Neural progenitor cell (in vitro differentiated cells): ENCODE measurements at regions not wholly inside any gene's neighbourhood (a gene's known extent, or its start where the extent isn't known, plus 50 kb on each side); places are given as distances from the start of the nearest gene placed in this dataset.

Experiments
- DNase-seq: peaks from one replicate; pipeline ENCODE4 v3.0.0-alpha.2; 2016; ENCODE audit warnings: low spot score
- H2AFZ ChIP-seq: fragments of 200-600 bp; sonication (generic); replicated peaks from 2 replicates; pipeline ENCODE4 v1.6.1; 2016; ENCODE audit warnings: antibody characterized with exemption
- H3F3A ChIP-seq: fragments of 200-600 bp; sonication (generic); 2 replicates; pipeline ENCODE4 v1.6.1; 2016; ENCODE audit warnings: antibody characterized with exemption, low read depth
- H3K27ac ChIP-seq: fragments of 200-600 bp; sonication (generic); 2 replicates; pipeline ENCODE4 v1.5.1; 2016; ENCODE audit warnings: mild to moderate bottlenecking
- H3K27me3 ChIP-seq: fragments of 200-600 bp; sonication (generic); 2 replicates; pipeline ENCODE4 v1.6.1; 2016; ENCODE audit warnings: mild to moderate bottlenecking, moderate library complexity
- H3K36me3 ChIP-seq: fragments of 200-600 bp; sonication (generic); 2 replicates; pipeline ENCODE4 v1.5.1; 2016
- H3K4me1 ChIP-seq: fragments of 200-600 bp; sonication (generic); 2 replicates; pipeline ENCODE4 v1.6.1; 2016; ENCODE audit warnings: mixed run types
- H3K4me2 ChIP-seq: fragments of 200-600 bp; sonication (generic); 2 replicates; pipeline ENCODE4 v1.6.1; 2016
- H3K4me3 ChIP-seq: fragments of 200-600 bp; sonication (generic); 2 replicates; pipeline ENCODE4 v1.5.1; 2016
- H3K79me2 ChIP-seq: fragments of 200-600 bp; sonication (generic); 2 replicates; pipeline ENCODE4 v1.6.1; 2016; ENCODE audit warnings: low read depth
- H3K9ac ChIP-seq: fragments of 200-600 bp; sonication (generic); 2 replicates; pipeline ENCODE4 v1.6.1; 2016
- H3K9me3 ChIP-seq: fragments of 200-600 bp; sonication (generic); 2 replicates; pipeline ENCODE4 v1.5.1; 2016; ENCODE audit warnings: low read depth
- H4K20me1 ChIP-seq: fragments of 200-600 bp; sonication (generic); 2 replicates; pipeline ENCODE4 v1.6.1; 2016; ENCODE audit warnings: low read depth
- H3K27ac Mint-ChIP-seq: 3 replicates; pipeline ENCODE4 v1.8.0; 2021; ENCODE audit warnings: mixed read lengths
- H3K27me3 Mint-ChIP-seq: 2 replicates; pipeline ENCODE4 v1.8.0; 2022; ENCODE audit warnings: low read depth, mild to moderate bottlenecking, inconsistent platforms, moderate library complexity, mixed read lengths; ENCODE audit not compliant: insufficient read depth
- H3K36me3 Mint-ChIP-seq: 3 replicates; pipeline ENCODE4 v1.8.0; 2021; ENCODE audit warnings: mixed read lengths
- H3K4me1 Mint-ChIP-seq: 3 replicates; pipeline ENCODE4 v1.8.0; 2021; ENCODE audit warnings: mixed read lengths
- H3K4me3 Mint-ChIP-seq: 3 replicates; pipeline ENCODE4 v1.8.0; 2021; ENCODE audit warnings: mild to moderate bottlenecking, moderate library complexity, mixed read lengths
- H3K9me3 Mint-ChIP-seq: 3 replicates; pipeline ENCODE4 v1.8.0; 2020; ENCODE audit warnings: mixed read lengths
- EZH2 ChIP-seq: fragments of 200-600 bp; sonication (generic); IDR thresholded peaks from 2 replicates; pipeline ENCODE4 v1.6.1; 2017; ENCODE audit warnings: antibody characterized with exemption, mild to moderate bottlenecking, moderate library complexity
- EZH2phosphoT487 ChIP-seq: fragments of 200-600 bp; sonication (generic); IDR thresholded peaks from 2 replicates; pipeline ENCODE4 v1.6.1; 2017; ENCODE audit warnings: antibody characterized with exemption
- TF ChIP-seq, protein P1 (sequence below): fragments of 200-600 bp; sonication (generic); IDR thresholded peaks from 2 replicates; pipeline ENCODE4 v1.5.1; 2017; ENCODE audit warnings: antibody characterized with exemption, mild to moderate bottlenecking

DNA sequence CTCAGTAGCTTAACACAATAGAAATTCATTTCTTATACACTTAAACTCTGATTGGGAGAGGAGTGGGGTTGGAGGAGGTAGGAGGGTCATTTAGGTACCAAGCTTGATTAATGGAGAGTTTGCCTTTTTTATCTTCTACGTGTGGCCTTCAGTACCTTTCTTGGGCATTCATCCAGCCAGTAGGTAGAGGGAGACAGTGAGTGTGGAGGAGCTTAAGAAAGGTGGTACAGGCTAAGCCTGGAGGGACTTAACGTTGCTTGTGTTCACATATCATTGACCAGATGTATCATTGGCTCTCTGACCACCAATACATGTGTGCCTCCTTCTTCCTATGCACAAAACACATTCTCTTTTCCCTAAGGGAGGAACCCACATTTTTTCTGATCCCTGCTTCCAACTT is 232.9 kb upstream of the CRY1 start:
- Histone ChIP-seq H3K79me2 (no peaks in the 10 kb centered on the region), H3K9ac (no peak overlapping the region), H3K4me2 (no peak overlapping the region), H3F3A (peaks cover 11% of the 10 kb centered on the region), H4K20me1 (peaks cover 9% of the 10 kb centered on the region), H3K9me3 (no peaks in the 10 kb centered on the region), H3K27me3 (peaks cover 29% of the 10 kb centered on the region), H3K36me3 (no peaks in the 10 kb centered on the region), H3K4me3 (no peak overlapping the region), H3K27ac (no peak overlapping the region), H2AFZ (no peak overlapping the region), H3K4me1 (peaks cover 10% of the 10 kb centered on the region)
- Mint-ChIP-seq H3K36me3 (no peaks in the 10 kb centered on the region), H3K4me3 (no peak overlapping the region), H3K4me1 (peaks cover 37% of the 10 kb centered on the region), H3K9me3 (peaks cover 2% of the 10 kb centered on the region), H3K27me3 (peaks cover 20% of the 10 kb centered on the region), H3K27ac (no peak overlapping the region)
- DNase-seq = no peak
- TF ChIP-seq EZH2 (no peak), EZH2phosphoT487 (no peak)
- TF ChIP-seq, protein P1, sequence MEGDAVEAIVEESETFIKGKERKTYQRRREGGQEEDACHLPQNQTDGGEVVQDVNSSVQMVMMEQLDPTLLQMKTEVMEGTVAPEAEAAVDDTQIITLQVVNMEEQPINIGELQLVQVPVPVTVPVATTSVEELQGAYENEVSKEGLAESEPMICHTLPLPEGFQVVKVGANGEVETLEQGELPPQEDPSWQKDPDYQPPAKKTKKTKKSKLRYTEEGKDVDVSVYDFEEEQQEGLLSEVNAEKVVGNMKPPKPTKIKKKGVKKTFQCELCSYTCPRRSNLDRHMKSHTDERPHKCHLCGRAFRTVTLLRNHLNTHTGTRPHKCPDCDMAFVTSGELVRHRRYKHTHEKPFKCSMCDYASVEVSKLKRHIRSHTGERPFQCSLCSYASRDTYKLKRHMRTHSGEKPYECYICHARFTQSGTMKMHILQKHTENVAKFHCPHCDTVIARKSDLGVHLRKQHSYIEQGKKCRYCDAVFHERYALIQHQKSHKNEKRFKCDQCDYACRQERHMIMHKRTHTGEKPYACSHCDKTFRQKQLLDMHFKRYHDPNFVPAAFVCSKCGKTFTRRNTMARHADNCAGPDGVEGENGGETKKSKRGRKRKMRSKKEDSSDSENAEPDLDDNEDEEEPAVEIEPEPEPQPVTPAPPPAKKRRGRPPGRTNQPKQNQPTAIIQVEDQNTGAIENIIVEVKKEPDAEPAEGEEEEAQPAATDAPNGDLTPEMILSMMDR = peak; percentile 7

DNA sequence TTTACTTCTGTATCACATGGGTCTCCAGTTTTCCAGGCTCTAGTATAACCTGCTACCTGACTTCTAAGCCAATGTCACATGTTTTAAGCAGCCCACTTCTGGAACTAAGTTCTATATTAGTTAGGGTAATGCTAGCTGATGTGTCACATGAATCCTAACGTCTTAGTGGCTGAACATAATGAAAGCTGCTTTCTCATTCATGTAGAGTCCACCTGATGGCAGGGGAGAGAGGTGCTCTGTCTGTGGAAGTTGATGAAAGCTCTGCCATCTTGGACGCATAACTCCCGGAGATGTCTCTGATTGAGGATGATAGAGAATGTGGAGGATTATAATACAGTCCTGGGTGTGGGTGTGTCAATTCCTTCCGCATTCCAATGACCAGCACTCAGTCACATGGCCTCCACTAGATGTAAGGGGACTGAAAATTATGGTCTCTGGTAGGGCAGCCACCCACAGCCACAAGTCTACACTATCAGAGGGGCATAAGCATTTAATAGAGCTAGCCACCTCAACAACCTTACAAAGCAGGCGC is 234.4 kb upstream of the CRY1 start:
- H3K9me3 ChIP-seq = no peaks in the 10 kb centered on the region
- peaks cover 13% of the 10 kb centered on the region for H3F3A ChIP-seq
- no peak overlapping the region for H3K4me2 ChIP-seq
- H4K20me1 ChIP-seq = peaks cover 4% of the 10 kb centered on the region
- peaks cover 14% of the 10 kb centered on the region for H3K27me3 ChIP-seq
- Mint-ChIP-seq H3K4me1 (peaks cover 45% of the 10 kb centered on the region), H3K4me3 (no peak overlapping the region), H3K36me3 (no peaks in the 10 kb centered on the region), H3K27me3 (peaks cover 14% of the 10 kb centered on the region), H3K9me3 (peaks cover 2% of the 10 kb centered on the region), H3K27ac (no peak overlapping the region)
- DNase-seq = no peak
- H3K27ac ChIP-seq = no peak overlapping the region
- no peaks in the 10 kb centered on the region for H3K36me3 ChIP-seq
- H3K4me3 ChIP-seq = no peak overlapping the region
- no peak overlapping the region for H2AFZ ChIP-seq
- H3K9ac ChIP-seq = no peak overlapping the region
- TF ChIP-seq EZH2phosphoT487 (no peak), EZH2 (no peak)
- TF ChIP-seq, protein P1 = no peak
- peaks cover 18% of the 10 kb centered on the region for H3K4me1 ChIP-seq
- no peaks in the 10 kb centered on the region for H3K79me2 ChIP-seq

DNA sequence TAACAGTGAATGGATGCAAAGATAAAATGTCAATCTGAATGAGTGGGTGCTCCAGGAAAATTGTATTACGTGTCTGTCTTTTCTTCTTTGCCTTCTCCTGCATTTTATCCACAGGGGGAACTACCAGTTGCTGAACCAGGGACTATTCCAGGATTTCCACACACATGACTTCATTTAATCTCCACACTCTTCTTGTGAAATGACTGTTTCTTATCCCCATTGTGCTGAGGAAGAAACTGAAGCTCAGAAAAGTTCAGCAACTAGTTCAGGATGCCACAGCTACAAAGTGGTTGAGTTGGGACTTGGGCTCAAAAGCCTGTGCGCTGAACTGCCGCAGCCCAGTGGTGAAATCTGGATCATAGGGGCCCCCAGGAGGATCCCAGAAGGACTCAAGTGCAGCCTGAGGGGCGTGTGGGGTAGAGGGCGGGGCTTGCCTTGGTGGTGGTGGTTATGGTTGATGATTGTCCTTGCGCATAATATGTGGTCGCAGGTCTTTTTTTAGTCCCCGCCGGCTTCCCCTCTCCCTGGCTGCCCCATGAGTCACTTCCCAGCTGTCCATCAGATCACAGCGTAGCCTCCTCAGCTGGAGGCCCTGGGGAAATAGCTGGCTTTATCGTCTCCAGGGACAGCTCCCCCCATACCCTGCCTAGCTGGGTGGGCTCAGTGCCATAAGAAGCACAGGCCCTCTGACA is 235.2 kb upstream of the CRY1 start:
- H3K4me3 Mint-ChIP-seq = no peak overlapping the region
- H3K27me3 Mint-ChIP-seq = peaks cover 10% of the 10 kb centered on the region
- Histone ChIP-seq H3F3A (peaks cover 13% of the 10 kb centered on the region), H3K9ac (no peak overlapping the region), H3K9me3 (no peaks in the 10 kb centered on the region), H3K27me3 (peaks cover 6% of the 10 kb centered on the region), H3K4me3 (no peak overlapping the region), H4K20me1 (no peaks in the 10 kb centered on the region), H3K27ac (no peak overlapping the region), H3K36me3 (no peaks in the 10 kb centered on the region), H2AFZ (no peak overlapping the region), H3K4me2 (no peak overlapping the region), H3K4me1 (peaks cover 18% of the 10 kb centered on the region), H3K79me2 (no peaks in the 10 kb centered on the region)
- no peak for TF ChIP-seq EZH2
- no peak for TF ChIP-seq EZH2phosphoT487
- TF ChIP-seq, protein P1 = no peak
- H3K9me3 Mint-ChIP-seq = peaks cover 2% of the 10 kb centered on the region
- H3K36me3 Mint-ChIP-seq = no peaks in the 10 kb centered on the region
- H3K27ac Mint-ChIP-seq = no peak overlapping the region
- peaks cover 52% of the 10 kb centered on the region for H3K4me1 Mint-ChIP-seq
- peak; percentile 13 for DNase-seq
